Heart left ventricle (tissue), 13 donors: ENCODE measurements at regions not wholly inside any gene's neighbourhood (a gene's known extent, or its start where the extent isn't known, plus 50 kb on each side); places are given as distances from the start of the nearest gene placed in this dataset.

Experiments used
- CTCF ChIP-seq, 12 donors: fragments of 200-600 bp; sonication (generic) in 4 of 12; IDR thresholded peaks; one replicate each; pipeline versions ENCODE4 v1.5.0 to v1.8.0; 2018 to 2022; ENCODE audit warnings: antibody characterized with exemption in 12 of 12, mild to moderate bottlenecking in 5 of 12
- POLR2A ChIP-seq, 2 donors: fragments of 450-650 bp; IDR thresholded peaks; one replicate each; pipeline ENCODE4 v1.6.1; 2017; ENCODE audit warnings: antibody characterized with exemption in 2 of 2, mild to moderate bottlenecking in 2 of 2, moderate library complexity in 2 of 2
- donor health status: ischemic (EF 13 %, LVEDD 7.1; RV severe dilation, severe dysfunction).
- donor health status: DM: no; HTN: yes; CAD: no.
- donor health status: DM: no; HTN: no; CAD: no.
- donor health status: ischemic (EF 25% LVEDD 6.9; RV normal size, moderate dysfunction).
- donor health status: ischemic (EF 25% LVEDD 5.7; RV mildly dilated, moderate dysfunction).
- donor health status: ischemic (EF 35%, LVEDD 5.7; RV mildly dilated, moderate dysfunction).
- donor health status: nonischemic (EF 11% LVEDD 7.7; RV severe dilation, severe dysfunction).
- donor health status: DM: yes; HTN: yes; CAD: no.
- donor health status: PGD.
- donor health status: ischemic (EF 29% LVEDD 5.4; RV normal size, mild dysfunction).
- donor health status: nonischemic (EF 23%, LVEDD 6.1; RV moderate dilation, normal function).

GRCh38 chr16:76114681-76115080 is 162.5 kb upstream of the CNTNAP4 start:
- TF ChIP-seq CTCF (IDR thresholded peaks at IDR 0.05) (no peak), POLR2A (IDR thresholded peaks at IDR 0.05) (no peak)
